HG03025 (cell line): ENCODE measurements at regions not wholly inside any gene's neighbourhood (a gene's known extent, or its start where the extent isn't known, plus 50 kb on each side); places are given as distances from the start of the nearest gene placed in this dataset.
"Not testable (repeated sequence)": the region's sequence is repeated elsewhere in the genome, so short reads cannot be mapped to it uniquely, and the experiment has no call there.

Experiments used
- ATAC-seq: cut with Tn5 transposase; IDR thresholded peaks from one replicate; pipeline ENCODE4 v1.9.1; 2021; ENCODE audit warnings: mild to moderate bottlenecking, moderate library complexity; ENCODE audit not compliant: unreplicated experiment, low FRiP score

DNA sequence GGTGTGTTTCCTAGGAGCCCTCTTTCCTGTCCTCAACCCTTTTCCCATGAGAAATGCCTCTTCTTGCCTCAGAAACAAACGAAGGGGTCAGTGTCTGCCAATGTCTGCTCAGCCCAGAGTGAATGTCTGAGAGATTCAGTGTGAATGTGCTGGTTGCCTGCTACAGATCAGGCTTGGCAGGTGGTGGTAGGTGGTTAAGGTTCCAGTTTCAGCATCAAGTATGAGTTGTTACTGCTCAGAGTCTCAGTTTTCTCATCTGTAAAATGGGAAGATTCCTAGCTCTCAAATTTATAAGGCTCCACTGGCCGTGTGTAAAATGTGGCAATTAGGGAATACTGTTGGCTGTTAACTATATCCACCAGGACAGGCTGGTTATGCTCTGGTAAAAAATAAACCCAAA, 96.3 kb upstream of the PLGLB2 start:
- not testable (repeated sequence) for ATAC-seq

DNA sequence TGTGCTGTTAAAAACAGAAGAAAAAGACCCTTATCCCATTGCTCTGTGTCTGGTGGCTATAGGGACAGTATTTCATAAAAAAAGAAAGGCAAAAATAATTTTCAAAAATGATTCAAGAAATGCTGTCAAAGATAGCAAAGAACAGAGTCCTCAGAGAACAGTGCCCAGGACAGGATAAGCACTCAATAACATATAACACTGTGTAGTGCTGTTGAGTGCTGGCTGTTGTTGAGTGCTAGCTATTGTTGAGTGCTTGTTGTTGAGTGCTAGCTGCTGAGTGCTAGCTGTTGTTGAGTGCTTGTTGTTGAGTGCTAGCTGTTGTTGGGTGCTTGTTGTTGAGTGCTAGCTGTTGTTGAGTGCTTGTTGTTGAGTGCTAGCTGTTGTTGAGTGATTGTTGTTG, 94.5 kb upstream of the PLGLB2 start:
- ATAC-seq, result not testable (repeated sequence)

GRCh38 chr2:87654136-87654814, 93.6 kb upstream of the PLGLB2 start:
- ATAC-seq, result not testable (repeated sequence)

GRCh38 chr2:87657915-87658314, 90.0 kb upstream of the PLGLB2 start:
- ATAC-seq, result not testable (repeated sequence)

DNA sequence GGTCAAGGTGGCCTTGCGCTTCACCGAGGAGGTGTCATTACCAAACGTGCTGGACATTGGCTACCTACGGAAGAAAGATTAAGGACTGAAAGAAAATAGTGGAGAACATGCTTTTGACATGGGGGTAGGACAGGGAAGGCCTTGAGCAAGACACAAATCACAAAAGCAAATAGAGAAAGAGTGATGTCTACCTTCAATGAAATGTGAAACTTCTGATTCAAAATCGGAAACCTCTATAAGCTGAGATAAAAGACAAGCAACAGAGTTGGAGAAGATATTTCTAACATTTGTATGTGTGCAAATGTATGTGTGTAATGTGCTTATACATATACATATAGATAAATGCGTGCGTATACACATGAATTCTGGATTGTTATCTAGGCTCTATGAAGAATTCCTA, 89.5 kb upstream of the PLGLB2 start:
- not testable (repeated sequence) for ATAC-seq

DNA sequence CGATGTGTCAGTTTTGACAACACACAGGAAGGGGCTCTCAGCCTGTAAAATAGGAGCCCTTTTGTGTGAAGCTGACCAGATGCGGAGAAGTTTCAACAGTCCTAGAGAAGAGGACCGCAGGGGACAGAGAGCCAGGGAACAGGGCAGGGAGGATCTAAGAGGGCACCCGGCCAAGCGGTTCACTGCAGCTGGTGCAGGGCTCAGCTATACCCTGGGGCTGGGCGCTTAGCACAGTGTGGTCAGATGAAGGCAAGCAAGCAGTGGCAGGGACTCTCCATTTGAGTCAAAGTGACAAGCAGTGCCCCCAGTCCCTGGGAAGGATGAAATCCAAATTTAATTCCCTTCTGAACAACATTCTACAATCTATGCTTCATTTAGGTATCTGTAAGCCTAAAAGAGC, 88.9 kb upstream of the PLGLB2 start:
- ATAC-seq, result not testable (repeated sequence)

- not testable (repeated sequence) for ATAC-seq
Measured at GRCh38 chr2:87660164-87660563, 87.7 kb upstream of the PLGLB2 start.

- not testable (repeated sequence) for ATAC-seq
Measured at GRCh38 chr2:87662316-87663290, 85.3 kb upstream of the PLGLB2 start.

GRCh38 chr2:87663347-87663746, 84.5 kb upstream of the PLGLB2 start:
- not testable (repeated sequence) for ATAC-seq

DNA sequence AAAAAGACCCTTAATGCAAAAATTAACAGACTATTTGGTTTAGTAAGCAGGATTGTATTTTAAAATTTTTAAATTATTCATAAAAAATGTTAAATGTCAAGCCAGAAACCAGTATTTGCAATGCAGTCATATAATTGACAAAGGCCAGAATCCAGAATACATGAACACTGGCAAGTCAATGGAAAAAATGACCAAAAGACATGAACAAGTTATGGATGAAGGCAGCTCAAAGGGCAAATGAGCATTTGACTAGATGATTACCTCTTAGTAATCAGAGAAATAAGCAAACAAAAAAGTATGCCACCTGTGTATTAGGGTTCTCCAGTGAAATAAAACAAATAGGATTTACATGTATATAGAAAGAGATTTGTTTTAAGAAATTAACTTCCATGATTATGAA, 80.9 kb upstream of the PLGLB2 start:
- not testable (repeated sequence) for ATAC-seq

- ATAC-seq, result not testable (repeated sequence)
Measured at GRCh38 chr2:87668361-87668760, 79.5 kb upstream of the PLGLB2 start.

GRCh38 chr2:87669633-87670231, 78.2 kb upstream of the PLGLB2 start:
- ATAC-seq, result not testable (repeated sequence)

DNA sequence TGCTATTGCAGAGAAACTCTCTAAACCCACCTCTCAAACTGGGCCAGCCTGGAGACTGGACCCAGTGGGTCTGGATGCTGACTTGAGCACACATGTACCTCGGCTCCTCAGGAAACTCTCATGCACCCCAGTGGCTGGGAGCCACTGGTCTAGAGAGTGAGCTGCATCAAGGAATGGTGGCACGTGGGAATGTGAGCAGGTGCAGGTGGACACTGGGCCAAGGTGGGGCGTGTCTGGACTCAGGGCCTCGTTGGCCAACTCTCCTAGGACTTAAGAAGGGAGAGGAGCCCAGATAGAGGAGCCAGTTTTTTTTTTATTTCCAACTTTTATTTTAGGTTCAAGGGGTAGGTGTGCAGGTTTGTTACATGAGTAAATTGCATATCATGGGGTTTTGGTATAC, 75.5 kb upstream of the PLGLB2 start:
- ATAC-seq, result not testable (repeated sequence)

- not testable (repeated sequence) for ATAC-seq
Measured at GRCh38 chr2:87674729-87675128, 73.2 kb upstream of the PLGLB2 start.

DNA sequence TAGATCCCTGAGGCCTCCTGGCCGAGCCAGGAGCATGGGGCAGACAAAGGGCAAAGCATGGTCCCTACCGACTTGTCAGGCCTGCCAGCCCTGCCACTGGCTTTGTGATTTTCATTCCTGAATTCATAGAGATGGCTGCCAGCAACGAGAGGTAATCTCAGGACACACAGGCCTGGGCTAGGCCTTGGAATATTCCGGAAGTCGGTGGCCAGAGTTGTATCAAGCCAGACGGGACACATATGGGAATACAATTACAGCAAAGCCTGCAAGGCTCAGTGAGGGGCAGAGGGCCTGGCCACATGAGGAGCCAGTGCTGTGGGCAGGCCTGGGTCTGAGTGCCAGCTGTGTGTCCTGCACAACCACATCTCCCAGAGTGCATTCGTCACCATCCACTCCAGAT, 72.4 kb upstream of the PLGLB2 start:
- not testable (repeated sequence) for ATAC-seq

GRCh38 chr2:87677421-87677923, 70.4 kb upstream of the PLGLB2 start:
- not testable (repeated sequence) for ATAC-seq

GRCh38 chr2:87678742-87679173, 69.1 kb upstream of the PLGLB2 start:
- not testable (repeated sequence) for ATAC-seq

GRCh38 chr2:87679950-87680349, 67.9 kb upstream of the PLGLB2 start:
- not testable (repeated sequence) for ATAC-seq

GRCh38 chr2:87680691-87681090, 67.2 kb upstream of the PLGLB2 start:
- ATAC-seq, result not testable (repeated sequence)

- not testable (repeated sequence) for ATAC-seq
Measured at GRCh38 chr2:87683451-87683850, 64.4 kb upstream of the PLGLB2 start.

DNA sequence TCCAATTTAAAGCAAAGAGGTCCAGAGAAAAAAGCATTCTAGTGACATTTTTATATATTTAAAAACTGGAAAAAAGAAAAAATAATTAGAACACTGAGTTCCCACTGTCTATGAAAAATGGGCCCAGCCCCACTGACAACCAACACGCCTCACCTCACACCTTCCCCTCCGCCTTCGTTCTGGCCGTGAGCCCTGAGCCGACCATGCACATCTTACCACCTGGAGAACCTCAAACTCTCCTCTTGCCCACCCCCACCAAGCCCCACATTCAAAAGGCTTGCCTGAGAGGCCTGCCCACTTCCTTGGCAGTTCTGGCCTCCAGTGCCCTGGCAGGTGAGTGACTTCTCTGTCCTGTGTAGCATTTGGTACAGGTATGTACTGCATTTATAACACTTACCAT, 63.9 kb upstream of the PLGLB2 start:
- ATAC-seq, result not testable (repeated sequence)
